HCT116 (cell line): ENCODE measurements at regions not wholly inside any gene's neighbourhood (a gene's known extent, or its start where the extent isn't known, plus 50 kb on each side); places are given as distances from the start of the nearest gene placed in this dataset.

Experiments used
- ATAC-seq: fragments of 200-7000 bp; cut with Tn5 transposase; 2 replicates; pipeline ENCODE4 v1.9.1; 2020; ENCODE audit warnings: mild to moderate bottlenecking, moderate library complexity
- BruUV-seq: library from RNA; stranded (reverse); fragments of 400-500 nt; replicated peaks from 2 replicates; lab custom pipeline; 2021; lab: Mats Ljungman, UMichigan
- CTCF ChIA-PET: fragments of 300-600 bp; sonication (Branson Sonifier 250); formaldehyde crosslinking; loops from one replicate; lab custom pipeline; 2021; ENCODE audit warnings: antibody characterized with exemption; lab: Charles Lee
- POLR2A ChIA-PET: fragments of 300-600, 350-600 bp; sonication (Branson Sonifier 250); formaldehyde crosslinking; loops from one replicate; lab custom pipeline; 2021; ENCODE audit warnings: antibody characterized with exemption; lab: Charles Lee
- RAD21 ChIA-PET, 2 experiments: fragments of 300-600 bp; sonication (Branson Sonifier 250); formaldehyde crosslinking; loops; one replicate each; lab custom pipeline; 2023; ENCODE audit warnings: low total read pairs in 2 of 2; ENCODE audit not compliant: uncharacterized antibody in 2 of 2, unreplicated experiment in 2 of 2, low non-redundant PET in 1 of 2; lab: Charles Lee
- DNase-seq: peaks from one replicate; pipeline ENCODE4 v3.0.0-alpha.2; 2010; ENCODE audit warnings: low read depth, low spot score
- H2AFZ ChIP-seq: fragments of 200-600 bp; shearing (Covaris generic), sonication (generic); 2 replicates; pipeline ENCODE4 v1.6.1; 2017; ENCODE audit warnings: low read depth, mixed run types, mixed read lengths, antibody characterized with exemption, low read length; ENCODE audit not compliant: poor library complexity, severe bottlenecking
- H3K27ac ChIP-seq: 2 replicates; pipeline ENCODE4 v1.5.1; 2012; ENCODE audit warnings: low read depth, low read length
- H3K27me3 ChIP-seq: fragments of 200-600 bp; sonication (generic); 2 replicates; pipeline ENCODE4 v1.6.1; 2016; ENCODE audit warnings: mixed run types, low read length, mixed read lengths; ENCODE audit not compliant: insufficient read depth
- H3K36me3 ChIP-seq, 2 experiments: fragments of 200-500 bp in 1 of 2; fragments of 200-600 bp in 1 of 2; sonication (Bioruptor generic) in 1 of 2; sonication (generic) in 1 of 2; 2 replicates each; pipeline versions ENCODE4 v1.5.1 to v1.6.1; 2014 to 2016; ENCODE audit warnings: low read length in 2 of 2, inconsistent platforms in 1 of 2, mixed read lengths in 1 of 2, mixed run types in 1 of 2; ENCODE audit not compliant: insufficient read depth in 2 of 2, control insufficient read depth in 1 of 2
- H3K4me1 ChIP-seq, 2 experiments: fragments of 200-600 bp in 1 of 2; sonication (generic) in 1 of 2; 2 replicates each; pipeline versions ENCODE4 v1.5.1 to v1.6.1; 2012 to 2017; ENCODE audit warnings: low read length in 2 of 2, inconsistent platforms in 1 of 2, mild to moderate bottlenecking in 1 of 2, mixed read lengths in 1 of 2, mixed run types in 1 of 2, moderate library complexity in 1 of 2; ENCODE audit not compliant: insufficient read depth in 2 of 2, control insufficient read depth in 1 of 2
- H3K4me2 ChIP-seq: fragments of 200-600 bp; sonication (generic); 2 replicates; pipeline ENCODE4 v1.6.1; 2017; ENCODE audit warnings: mixed run types, low read length, mixed read lengths
- H3K4me3 ChIP-seq, 2 experiments: fragments of 200-600 bp in 1 of 2; sonication (generic) in 1 of 2; replicated peaks in 1 of 2; 2 replicates each; pipeline ENCODE4 v1.5.1; 2011 to 2016; ENCODE audit warnings: low read length in 2 of 2, control low read depth in 1 of 2, low read depth in 1 of 2, mild to moderate bottlenecking in 1 of 2, mixed read lengths in 1 of 2, mixed run types in 1 of 2
- H3K79me2 ChIP-seq: fragments of 200-600 bp; sonication (generic); 2 replicates; pipeline ENCODE4 v1.6.1; 2017; ENCODE audit warnings: mild to moderate bottlenecking, mixed run types, low read length, moderate library complexity, mixed read lengths; ENCODE audit not compliant: insufficient read depth
- H3K9ac ChIP-seq: fragments of 200-600 bp; sonication (generic); 2 replicates; pipeline ENCODE4 v1.6.1; 2016; ENCODE audit warnings: low read length, mixed read lengths
- H3K9me2 ChIP-seq: fragments of 200-600 bp; sonication (generic), shearing (Covaris generic); 2 replicates; pipeline ENCODE4 v1.6.1; 2017; ENCODE audit warnings: mixed run types, mild to moderate bottlenecking, moderate library complexity; ENCODE audit not compliant: insufficient read depth
- H3K9me3 ChIP-seq, 2 experiments: fragments of 200-500 bp in 1 of 2; fragments of 200-600 bp in 1 of 2; sonication (Bioruptor generic) in 1 of 2; sonication (generic) in 1 of 2; 2 replicates each; pipeline ENCODE4 v1.6.1; 2014 to 2017; ENCODE audit warnings: low read length in 2 of 2, mixed read lengths in 2 of 2, inconsistent platforms in 1 of 2, low read depth in 1 of 2, mild to moderate bottlenecking in 1 of 2, mixed run types in 1 of 2, moderate library complexity in 1 of 2; ENCODE audit not compliant: control insufficient read depth in 1 of 2, insufficient read depth in 1 of 2
- H4K20me1 ChIP-seq: fragments of 200-600 bp; sonication (generic), shearing (Covaris generic); 2 replicates; pipeline ENCODE4 v1.6.1; 2017; ENCODE audit warnings: mixed run types, mild to moderate bottlenecking, moderate library complexity; ENCODE audit not compliant: insufficient read depth
- EGR1 ChIP-seq: IDR thresholded peaks from 2 replicates; pipeline ENCODE4 v1.6.1; 2012; ENCODE audit warnings: low read depth
- FOSL1 ChIP-seq: IDR thresholded peaks from 2 replicates; pipeline ENCODE4 v1.6.1; 2012; ENCODE audit warnings: low read depth
- JUND ChIP-seq: IDR thresholded peaks from 2 replicates; pipeline ENCODE4 v1.6.1; 2012
- RAD21 ChIP-seq: IDR thresholded peaks from 2 replicates; pipeline ENCODE4 v1.6.1; 2012; ENCODE audit warnings: low read depth, mild to moderate bottlenecking
- SP1 ChIP-seq: IDR thresholded peaks from 2 replicates; pipeline ENCODE4 v1.6.1; 2012; ENCODE audit warnings: low read depth
- SRF ChIP-seq: IDR thresholded peaks from 2 replicates; pipeline ENCODE4 v1.6.1; 2012; ENCODE audit warnings: low read depth
- TCF7L2 ChIP-seq: IDR thresholded peaks from 2 replicates; pipeline ENCODE4 v1.7.0; 2011; ENCODE audit warnings: borderline replicate concordance, inconsistent platforms; ENCODE audit not compliant: insufficient read depth, insufficient read length; ENCODE audit errors: extremely low read depth
- YY1 ChIP-seq: IDR thresholded peaks from 2 replicates; pipeline ENCODE4 v1.6.1; 2011; ENCODE audit warnings: low read length, low read depth, moderate library complexity, mild to moderate bottlenecking; ENCODE audit not compliant: insufficient replicate concordance; ENCODE audit errors: extremely low read depth
- ZFX ChIP-seq: fragments of 450-650 bp; IDR thresholded peaks from 2 replicates; pipeline ENCODE4 v1.6.1; 2017
- ZNF274 ChIP-seq: fragments of 200-500 bp; sonication (Bioruptor generic); IDR thresholded peaks from 2 replicates; pipeline ENCODE4 v1.6.1; 2014; ENCODE audit warnings: mild to moderate bottlenecking, low read depth, low read length, inconsistent platforms
- intact Hi-C: fragments of 100-400 bp; cut with micrococcal nuclease; formaldehyde crosslinking; loops from 2 replicates; pipeline ENCODE4 v1.10.0; 2022

- intact Hi-C loops = no loop called here
- no TSS peak for BruUV-seq
- Histone ChIP-seq H3K27me3 (no peaks in the 10 kb centered on the region), H3K4me1 (no peaks in the 10 kb centered on the region), H3K4me3 (no peak overlapping the region), H2AFZ (no peak overlapping the region), H3K9ac (no peak overlapping the region), H3K36me3 (no peaks in the 10 kb centered on the region), H3K27ac (no peak overlapping the region), H3K79me2 (no peaks in the 10 kb centered on the region), H3K9me3 (peaks cover 4 to 7% of the 10 kb centered on the region in 2 experiments; a peak in 2 of 4 replicates), H4K20me1 (no peaks in the 10 kb centered on the region), H3K4me2 (no peak overlapping the region), H3K9me2 (no peaks in the 10 kb centered on the region)
- no peak for ATAC-seq
- RAD21 ChIA-PET = no interaction called here
- CTCF ChIA-PET = no interaction called here
- no peak for TF ChIP-seq ZFX
- TF ChIP-seq RAD21 = no peak
- no peak for TF ChIP-seq EGR1
- TF ChIP-seq TCF7L2 = no peak
- TF ChIP-seq SRF = no peak
- no peak for TF ChIP-seq JUND
- no peak for TF ChIP-seq SP1
- POLR2A ChIA-PET = no interaction called here
- DNase-seq = no peak
Measured at GRCh38 chr5:167348980-167349379, 942.5 kb upstream of the WWC1 start.

GRCh38 chr5:167351316-167351715 is 940.1 kb upstream of the WWC1 start:
- POLR2A ChIA-PET = no interaction called here
- Histone ChIP-seq H3K79me2 (no peaks in the 10 kb centered on the region), H3K9me3 (peaks cover 4 to 7% of the 10 kb centered on the region in 2 experiments; a peak in 2 of 4 replicates), H3K27me3 (no peaks in the 10 kb centered on the region), H2AFZ (no peak overlapping the region), H3K27ac (no peak overlapping the region), H3K4me2 (no peak overlapping the region), H3K4me3 (no peak overlapping the region), H3K36me3 (no peaks in the 10 kb centered on the region), H3K9ac (no peak overlapping the region), H3K9me2 (no peaks in the 10 kb centered on the region), H3K4me1 (no peaks in the 10 kb centered on the region), H4K20me1 (no peaks in the 10 kb centered on the region)
- DNase-seq = no peak
- intact Hi-C loops = no loop called here
- BruUV-seq = no TSS peak
- RAD21 ChIA-PET = no interaction called here
- ATAC-seq = no peak
- TF ChIP-seq FOSL1 = no peak
- no peak for TF ChIP-seq ZNF274
- no peak for TF ChIP-seq YY1
- no peak for TF ChIP-seq RAD21
- CTCF ChIA-PET = no interaction called here
